SK-N-SH treated with all-trans-retinoic acid at 6 μM for 48 hours (cell line): ENCODE measurements at regions not wholly inside any gene's neighbourhood (a gene's known extent, or its start where the extent isn't known, plus 50 kb on each side); places are given as distances from the start of the nearest gene placed in this dataset.

ENCODE experiments used
- ATAC-seq: fragments of 200-7000 bp; cut with Tn5 transposase; 3 replicates; pipeline ENCODE4 v1.9.1; 2020; ENCODE audit warnings: mild to moderate bottlenecking, moderate library complexity
- ARNTL ChIP-seq: fragments of 450-650 bp; formaldehyde crosslinking; IDR thresholded peaks from 2 replicates; pipeline ENCODE4 v1.5.0; 2020; ENCODE audit warnings: low read depth, mild to moderate bottlenecking, moderate library complexity, borderline replicate concordance
- BACH2 ChIP-seq: fragments of 250-450 bp; sonication (Bioruptor Pico); IDR thresholded peaks from 2 replicates; pipeline ENCODE4 v1.9.0; 2021; ENCODE audit warnings: mild to moderate bottlenecking, borderline replicate concordance
- CSDC2 ChIP-seq: fragments of 250-450 bp; sonication (Bioruptor Pico); IDR thresholded peaks from 2 replicates; pipeline ENCODE4 v1.5.0; 2020; ENCODE audit warnings: mild to moderate bottlenecking, moderate library complexity
- ESRRG ChIP-seq: fragments of 250-450 bp; sonication (Bioruptor Pico); IDR thresholded peaks from 2 replicates; pipeline ENCODE4 v1.6.1; 2021; ENCODE audit warnings: mild to moderate bottlenecking
- GLIS3 ChIP-seq: fragments of 250-450 bp; sonication (Bioruptor Pico); IDR thresholded peaks from 2 replicates; pipeline ENCODE4 v1.5.0; 2020; ENCODE audit warnings: mild to moderate bottlenecking, moderate library complexity
- ISL1 ChIP-seq: fragments of 250-450 bp; sonication (Bioruptor Pico); IDR thresholded peaks from 2 replicates; pipeline ENCODE4 v2.1.2; 2022; ENCODE audit warnings: mild to moderate bottlenecking, moderate library complexity
- OSR1 ChIP-seq: fragments of 250-450 bp; sonication (Bioruptor Pico); IDR thresholded peaks from 2 replicates; pipeline ENCODE4 v1.8.0; 2022; ENCODE audit warnings: moderate library complexity, mild to moderate bottlenecking, inconsistent platforms
- PPARA ChIP-seq: fragments of 250-450 bp; sonication (Bioruptor Pico); IDR thresholded peaks from 2 replicates; pipeline ENCODE4 v1.5.0; 2020; ENCODE audit warnings: mild to moderate bottlenecking, borderline replicate concordance
- RARB ChIP-seq: fragments of 250-450 bp; sonication (Bioruptor Pico); IDR thresholded peaks from 2 replicates; pipeline ENCODE4 v1.8.0; 2021; ENCODE audit warnings: mild to moderate bottlenecking, moderate library complexity
- SNAI2 ChIP-seq: fragments of 250-450 bp; sonication (Bioruptor Pico); IDR thresholded peaks from 2 replicates; pipeline ENCODE4 v1.5.0; 2020; ENCODE audit warnings: mild to moderate bottlenecking, moderate library complexity
- TCF4 ChIP-seq: fragments of 250-450 bp; sonication (Bioruptor Pico); IDR thresholded peaks from 2 replicates; pipeline ENCODE4 v1.8.0; 2021; ENCODE audit warnings: mild to moderate bottlenecking, moderate library complexity, borderline replicate concordance
- TOX ChIP-seq: fragments of 250-450 bp; sonication (Bioruptor Pico); IDR thresholded peaks from 2 replicates; pipeline ENCODE4 v1.8.0; 2021; ENCODE audit warnings: mild to moderate bottlenecking, moderate library complexity, borderline replicate concordance
- ZC3H10 ChIP-seq: fragments of 250-450 bp; sonication (Bioruptor Pico); IDR thresholded peaks from 2 replicates; pipeline ENCODE4 v1.5.1; 2021; ENCODE audit warnings: mild to moderate bottlenecking, moderate library complexity
- ZFP3 ChIP-seq: fragments of 250-450 bp; sonication (Bioruptor Pico); IDR thresholded peaks from 2 replicates; pipeline ENCODE4 v1.5.0; 2020; ENCODE audit warnings: mild to moderate bottlenecking, moderate library complexity
- ZFP30 ChIP-seq: fragments of 450-650 bp; formaldehyde crosslinking; IDR thresholded peaks from 2 replicates; pipeline ENCODE4 v1.5.0; 2022; ENCODE audit warnings: mild to moderate bottlenecking, moderate library complexity
- ZNF565 ChIP-seq: fragments of 450-650 bp; formaldehyde crosslinking; conservative IDR thresholded peaks from 2 replicates; pipeline ENCODE4 v1.5.0; 2020; ENCODE audit warnings: low read depth, mild to moderate bottlenecking, moderate library complexity
- ZNF70 ChIP-seq: fragments of 450-650 bp; formaldehyde crosslinking; IDR thresholded peaks from 2 replicates; pipeline ENCODE4 v1.5.0; 2020; ENCODE audit warnings: mild to moderate bottlenecking, moderate library complexity
- ZNF8 ChIP-seq: fragments of 450-650 bp; formaldehyde crosslinking; IDR thresholded peaks from 2 replicates; pipeline ENCODE4 v1.5.0; 2020; ENCODE audit warnings: mild to moderate bottlenecking, moderate library complexity
- TF ChIP-seq, protein P1 (sequence below): fragments of 250-450 bp; sonication (Bioruptor Pico); IDR thresholded peaks from 2 replicates; pipeline ENCODE4 v1.5.1; 2020; ENCODE audit warnings: low read depth, mild to moderate bottlenecking, moderate library complexity
- TF ChIP-seq, protein P2 (sequence below): fragments of 250-450 bp; sonication (Bioruptor Pico); IDR thresholded peaks from 2 replicates; pipeline ENCODE4 v1.5.1; 2021; ENCODE audit warnings: mild to moderate bottlenecking, moderate library complexity
- TF ChIP-seq, protein P3 (sequence below): fragments of 250-450 bp; sonication (Bioruptor Pico); IDR thresholded peaks from 2 replicates; pipeline ENCODE4 v1.8.0; 2021; ENCODE audit warnings: low read depth, mild to moderate bottlenecking, moderate library complexity, borderline replicate concordance
- TF ChIP-seq, protein P4 (sequence below): fragments of 250-450 bp; sonication (Bioruptor Pico); IDR thresholded peaks from 2 replicates; pipeline ENCODE4 v1.5.0; 2020; ENCODE audit warnings: mild to moderate bottlenecking, moderate library complexity

DNA sequence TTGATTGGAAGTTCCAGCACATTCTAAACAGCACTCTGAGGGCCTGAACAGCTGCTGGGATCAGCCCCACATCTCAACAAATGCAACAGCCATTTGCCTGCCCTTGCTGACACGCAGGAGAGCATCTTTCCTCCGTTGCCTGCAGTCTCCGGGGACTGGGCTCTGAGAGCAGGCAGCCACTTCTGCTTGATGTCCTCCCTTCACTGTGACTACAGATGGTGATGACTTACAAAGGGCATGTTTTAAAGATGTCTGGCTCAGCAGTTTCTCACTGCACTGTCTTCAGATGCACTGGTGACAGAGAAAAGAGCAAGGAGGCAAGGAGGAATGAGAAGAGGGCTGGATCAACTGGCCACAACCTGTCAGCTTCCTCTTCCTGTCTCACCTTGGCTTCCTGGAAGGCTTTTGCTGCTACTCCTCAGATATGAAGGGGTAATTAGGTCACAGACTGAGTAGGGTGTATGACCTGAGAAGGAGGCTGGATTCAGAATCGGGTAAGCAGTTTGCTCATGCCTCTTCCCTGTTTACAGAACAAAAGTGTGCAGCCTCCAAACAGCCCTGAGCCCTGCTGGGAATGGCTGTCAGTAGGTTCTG is 143.5 kb upstream of the GHITM start (continued):
- TF ChIP-seq, protein P1, sequence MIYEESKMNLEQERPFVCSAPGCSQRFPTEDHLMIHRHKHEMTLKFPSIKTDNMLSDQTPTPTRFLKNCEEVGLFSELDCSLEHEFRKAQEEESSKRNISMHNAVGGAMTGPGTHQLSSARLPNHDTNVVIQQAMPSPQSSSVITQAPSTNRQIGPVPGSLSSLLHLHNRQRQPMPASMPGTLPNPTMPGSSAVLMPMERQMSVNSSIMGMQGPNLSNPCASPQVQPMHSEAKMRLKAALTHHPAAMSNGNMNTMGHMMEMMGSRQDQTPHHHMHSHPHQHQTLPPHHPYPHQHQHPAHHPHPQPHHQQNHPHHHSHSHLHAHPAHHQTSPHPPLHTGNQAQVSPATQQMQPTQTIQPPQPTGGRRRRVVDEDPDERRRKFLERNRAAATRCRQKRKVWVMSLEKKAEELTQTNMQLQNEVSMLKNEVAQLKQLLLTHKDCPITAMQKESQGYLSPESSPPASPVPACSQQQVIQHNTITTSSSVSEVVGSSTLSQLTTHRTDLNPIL, result no peak
- TF ChIP-seq RARB, result no peak
- no peak for TF ChIP-seq SNAI2 (CRISPR knock-in tag)
- TF ChIP-seq ZFP30 (CRISPR knock-in tag), result no peak

DNA sequence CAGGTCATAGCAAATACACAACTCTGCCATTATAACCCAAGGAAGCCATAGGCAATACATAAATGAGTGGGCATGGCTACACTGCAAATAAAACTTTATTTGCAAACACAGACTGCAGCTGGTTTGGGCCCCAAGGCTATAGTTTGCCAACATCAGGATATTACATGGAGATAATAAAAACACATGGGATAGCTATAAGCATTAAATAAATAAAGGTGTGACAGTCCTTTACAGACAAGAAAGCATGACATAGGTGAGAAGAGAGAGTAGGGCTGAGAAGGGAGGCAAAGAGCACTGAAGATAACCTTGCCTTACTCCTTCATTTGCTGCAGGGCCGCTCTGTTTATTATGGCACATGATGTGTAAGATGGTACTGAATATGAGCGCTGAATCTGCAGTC is 135.1 kb upstream of the GHITM start:
- TF ChIP-seq OSR1 (CRISPR knock-in tag), result no peak
- TF ChIP-seq, protein P2, sequence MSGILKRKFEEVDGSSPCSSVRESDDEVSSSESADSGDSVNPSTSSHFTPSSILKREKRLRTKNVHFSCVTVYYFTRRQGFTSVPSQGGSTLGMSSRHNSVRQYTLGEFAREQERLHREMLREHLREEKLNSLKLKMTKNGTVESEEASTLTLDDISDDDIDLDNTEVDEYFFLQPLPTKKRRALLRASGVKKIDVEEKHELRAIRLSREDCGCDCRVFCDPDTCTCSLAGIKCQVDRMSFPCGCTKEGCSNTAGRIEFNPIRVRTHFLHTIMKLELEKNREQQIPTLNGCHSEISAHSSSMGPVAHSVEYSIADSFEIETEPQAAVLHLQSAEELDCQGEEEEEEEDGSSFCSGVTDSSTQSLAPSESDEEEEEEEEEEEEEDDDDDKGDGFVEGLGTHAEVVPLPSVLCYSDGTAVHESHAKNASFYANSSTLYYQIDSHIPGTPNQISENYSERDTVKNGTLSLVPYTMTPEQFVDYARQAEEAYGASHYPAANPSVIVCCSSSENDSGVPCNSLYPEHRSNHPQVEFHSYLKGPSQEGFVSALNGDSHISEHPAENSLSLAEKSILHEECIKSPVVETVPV (CRISPR knock-in tag), result no peak
- no peak for TF ChIP-seq ESRRG
- TF ChIP-seq, protein P3, sequence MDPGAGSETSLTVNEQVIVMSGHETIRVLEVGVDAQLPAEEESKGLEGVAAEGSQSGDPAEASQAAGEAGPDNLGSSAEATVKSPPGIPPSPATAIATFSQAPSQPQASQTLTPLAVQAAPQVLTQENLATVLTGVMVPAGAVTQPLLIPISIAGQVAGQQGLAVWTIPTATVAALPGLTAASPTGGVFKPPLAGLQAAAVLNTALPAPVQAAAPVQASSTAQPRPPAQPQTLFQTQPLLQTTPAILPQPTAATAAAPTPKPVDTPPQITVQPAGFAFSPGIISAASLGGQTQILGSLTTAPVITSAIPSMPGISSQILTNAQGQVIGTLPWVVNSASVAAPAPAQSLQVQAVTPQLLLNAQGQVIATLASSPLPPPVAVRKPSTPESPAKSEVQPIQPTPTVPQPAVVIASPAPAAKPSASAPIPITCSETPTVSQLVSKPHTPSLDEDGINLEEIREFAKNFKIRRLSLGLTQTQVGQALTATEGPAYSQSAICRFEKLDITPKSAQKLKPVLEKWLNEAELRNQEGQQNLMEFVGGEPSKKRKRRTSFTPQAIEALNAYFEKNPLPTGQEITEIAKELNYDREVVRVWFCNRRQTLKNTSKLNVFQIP (CRISPR knock-in tag), result no peak
- TF ChIP-seq ARNTL (CRISPR knock-in tag), result no peak
- TF ChIP-seq ISL1 (CRISPR knock-in tag), result no peak
- TF ChIP-seq RARB, result no peak
- TF ChIP-seq, protein P1, result no peak
- TF ChIP-seq GLIS3 (CRISPR knock-in tag), result no peak
- TF ChIP-seq PPARA, result no peak
- TF ChIP-seq SNAI2 (CRISPR knock-in tag), result no peak
- TF ChIP-seq CSDC2 (CRISPR knock-in tag), result no peak
- TF ChIP-seq TCF4 (CRISPR knock-in tag), result no peak
- no peak for TF ChIP-seq ZFP3 (CRISPR knock-in tag)
- TF ChIP-seq, all 23 proteins: peak for 0
- no peak for ATAC-seq

DNA sequence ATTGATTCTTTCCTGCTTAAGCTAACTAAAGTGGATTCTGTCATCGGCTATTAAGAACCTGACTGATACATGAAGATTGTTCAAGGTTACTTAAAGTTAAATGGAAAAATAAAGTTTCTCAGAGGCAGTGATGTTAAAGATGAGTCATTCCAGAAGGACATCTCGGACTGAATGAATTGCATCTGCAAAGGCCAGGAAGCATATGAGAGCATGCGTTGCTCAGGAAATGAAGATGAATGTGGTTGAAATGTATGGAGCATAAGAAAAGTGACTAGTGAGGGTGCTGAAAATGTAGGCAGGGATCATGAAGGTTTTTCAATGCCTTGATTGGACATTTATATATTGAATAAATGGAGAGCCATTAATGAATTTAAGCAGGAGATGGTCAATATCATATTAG is 133.9 kb upstream of the GHITM start:
- no peak for ATAC-seq
- TF ChIP-seq ISL1 (CRISPR knock-in tag) (peak; percentile 64), ZNF8 (no peak), ARNTL (CRISPR knock-in tag) (no peak)

DNA sequence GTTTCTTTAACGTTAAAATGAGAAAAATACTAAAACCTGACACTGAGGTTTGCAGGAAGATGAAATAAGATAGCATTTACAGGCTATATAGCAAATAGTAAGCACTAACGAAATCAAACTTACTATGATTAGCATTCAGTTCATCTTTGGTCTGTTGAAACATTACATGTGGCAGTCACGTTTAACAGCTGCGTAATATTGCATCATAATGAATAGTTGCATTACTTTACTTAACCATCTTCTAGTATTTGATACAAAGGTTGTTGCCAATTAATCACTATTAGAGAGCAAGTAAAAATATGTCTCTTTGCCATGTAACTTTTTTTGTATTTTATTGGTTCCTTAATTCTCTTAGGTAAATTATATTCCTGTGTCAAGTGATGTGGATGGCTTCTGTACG is 131.8 kb upstream of the GHITM start:
- no peak for ATAC-seq
- no peak for TF ChIP-seq ZC3H10 (CRISPR knock-in tag)
- TF ChIP-seq ZFP30 (CRISPR knock-in tag), result no peak
- TF ChIP-seq TOX (CRISPR knock-in tag), result no peak
- TF ChIP-seq, protein P3 (CRISPR knock-in tag), result no peak
- no peak for TF ChIP-seq ZNF8
- TF ChIP-seq SNAI2 (CRISPR knock-in tag), result no peak
- TF ChIP-seq ARNTL (CRISPR knock-in tag), result no peak
- TF ChIP-seq, protein P4, sequence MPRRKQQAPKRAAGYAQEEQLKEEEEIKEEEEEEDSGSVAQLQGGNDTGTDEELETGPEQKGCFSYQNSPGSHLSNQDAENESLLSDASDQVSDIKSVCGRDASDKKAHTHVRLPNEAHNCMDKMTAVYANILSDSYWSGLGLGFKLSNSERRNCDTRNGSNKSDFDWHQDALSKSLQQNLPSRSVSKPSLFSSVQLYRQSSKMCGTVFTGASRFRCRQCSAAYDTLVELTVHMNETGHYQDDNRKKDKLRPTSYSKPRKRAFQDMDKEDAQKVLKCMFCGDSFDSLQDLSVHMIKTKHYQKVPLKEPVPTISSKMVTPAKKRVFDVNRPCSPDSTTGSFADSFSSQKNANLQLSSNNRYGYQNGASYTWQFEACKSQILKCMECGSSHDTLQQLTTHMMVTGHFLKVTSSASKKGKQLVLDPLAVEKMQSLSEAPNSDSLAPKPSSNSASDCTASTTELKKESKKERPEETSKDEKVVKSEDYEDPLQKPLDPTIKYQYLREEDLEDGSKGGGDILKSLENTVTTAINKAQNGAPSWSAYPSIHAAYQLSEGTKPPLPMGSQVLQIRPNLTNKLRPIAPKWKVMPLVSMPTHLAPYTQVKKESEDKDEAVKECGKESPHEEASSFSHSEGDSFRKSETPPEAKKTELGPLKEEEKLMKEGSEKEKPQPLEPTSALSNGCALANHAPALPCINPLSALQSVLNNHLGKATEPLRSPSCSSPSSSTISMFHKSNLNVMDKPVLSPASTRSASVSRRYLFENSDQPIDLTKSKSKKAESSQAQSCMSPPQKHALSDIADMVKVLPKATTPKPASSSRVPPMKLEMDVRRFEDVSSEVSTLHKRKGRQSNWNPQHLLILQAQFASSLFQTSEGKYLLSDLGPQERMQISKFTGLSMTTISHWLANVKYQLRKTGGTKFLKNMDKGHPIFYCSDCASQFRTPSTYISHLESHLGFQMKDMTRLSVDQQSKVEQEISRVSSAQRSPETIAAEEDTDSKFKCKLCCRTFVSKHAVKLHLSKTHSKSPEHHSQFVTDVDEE (CRISPR knock-in tag), result no peak
- TF ChIP-seq PPARA, result no peak
- no peak for TF ChIP-seq TCF4 (CRISPR knock-in tag)
- TF ChIP-seq, protein P1, result no peak
- no peak for TF ChIP-seq BACH2
- TF ChIP-seq ZNF565, result no peak
- no peak for TF ChIP-seq RARB
- TF ChIP-seq ESRRG, result no peak
- TF ChIP-seq ZNF70 (CRISPR knock-in tag), result no peak
- TF ChIP-seq OSR1 (CRISPR knock-in tag), result no peak
